ENCODE measurements at regions not wholly inside any gene's neighbourhood (a gene's known extent, or its start where the extent isn't known, plus 50 kb on each side); places are given as distances from the start of the nearest gene placed in this dataset.

GRCh38 chrX:117808426-117808825 lies 308.2 kb downstream of the KLHL13 start (continued):
- TF ChIP-seq, protein P1, sequence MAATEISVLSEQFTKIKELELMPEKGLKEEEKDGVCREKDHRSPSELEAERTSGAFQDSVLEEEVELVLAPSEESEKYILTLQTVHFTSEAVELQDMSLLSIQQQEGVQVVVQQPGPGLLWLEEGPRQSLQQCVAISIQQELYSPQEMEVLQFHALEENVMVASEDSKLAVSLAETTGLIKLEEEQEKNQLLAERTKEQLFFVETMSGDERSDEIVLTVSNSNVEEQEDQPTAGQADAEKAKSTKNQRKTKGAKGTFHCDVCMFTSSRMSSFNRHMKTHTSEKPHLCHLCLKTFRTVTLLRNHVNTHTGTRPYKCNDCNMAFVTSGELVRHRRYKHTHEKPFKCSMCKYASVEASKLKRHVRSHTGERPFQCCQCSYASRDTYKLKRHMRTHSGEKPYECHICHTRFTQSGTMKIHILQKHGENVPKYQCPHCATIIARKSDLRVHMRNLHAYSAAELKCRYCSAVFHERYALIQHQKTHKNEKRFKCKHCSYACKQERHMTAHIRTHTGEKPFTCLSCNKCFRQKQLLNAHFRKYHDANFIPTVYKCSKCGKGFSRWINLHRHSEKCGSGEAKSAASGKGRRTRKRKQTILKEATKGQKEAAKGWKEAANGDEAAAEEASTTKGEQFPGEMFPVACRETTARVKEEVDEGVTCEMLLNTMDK (IDR thresholded peaks at IDR 0.05; ENCODE audit: borderline replicate concordance, insufficient read depth, low read depth, low read length, poor library complexity, severe bottlenecking) = no peak
- TF ChIP-seq TAF7 (tag; IDR thresholded peaks at IDR 0.05) = no peak

DNA sequence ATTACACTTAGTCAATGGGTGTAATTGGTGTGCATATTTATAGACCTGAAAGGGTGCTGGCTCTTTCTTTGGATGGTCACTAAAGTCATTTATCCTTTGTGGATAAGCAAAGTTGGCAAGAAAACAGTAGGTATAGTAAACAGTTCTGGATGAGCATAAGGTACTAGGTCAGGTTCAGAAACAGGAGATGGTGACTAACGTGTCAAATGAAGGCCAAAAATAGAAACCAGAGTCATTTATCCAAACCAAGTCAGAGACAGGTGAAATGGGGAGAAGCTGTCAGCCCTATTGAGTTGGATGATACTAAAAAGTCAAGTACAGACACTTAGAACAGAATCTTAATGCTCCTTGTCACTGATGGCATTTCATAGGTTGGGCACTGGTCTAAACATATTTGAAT lies 313.1 kb downstream of the KLHL13 start:
- Histone ChIP-seq H3K9ac (ENCODE audit: insufficient read depth in 1 of 2, low read depth in 2 of 2, low read length in 2 of 2) (no peak overlapping the region), H3K4me1 (replicated peaks in 1 of 2; ENCODE audit: control insufficient read depth in 2 of 2, insufficient read depth in 2 of 2, low read length in 2 of 2) (no peaks in the 10 kb centered on the region), H3K9me3 (replicated peaks; ENCODE audit: control insufficient read depth, insufficient read depth, low read depth, low read length) (no peaks in the 10 kb centered on the region), H3K27ac (ENCODE audit: extremely low read depth, low read depth, low read length) (no peak overlapping the region), H3K9me1 (ENCODE audit: control insufficient read depth, insufficient read depth, low read length) (no peaks in the 10 kb centered on the region), H3K27me3 (ENCODE audit: control insufficient read depth in 2 of 2, insufficient read depth in 2 of 2, low read length in 2 of 2) (no peaks in the 10 kb centered on the region), H3K79me2 (ENCODE audit: control insufficient read depth, insufficient read depth, low read length) (no peaks in the 10 kb centered on the region), H4K20me1 (replicated peaks; ENCODE audit: control insufficient read depth, insufficient read depth, low read length) (no peaks in the 10 kb centered on the region), H3K4me3 (no peak overlapping the region), H2AFZ (ENCODE audit: low read depth, low read length) (no peak overlapping the region), H3K36me3 (ENCODE audit: control insufficient read depth, insufficient read depth, low read length) (no peaks in the 10 kb centered on the region), H3K4me2 (ENCODE audit: insufficient read depth, low read length) (no peak overlapping the region)
- DNase-seq (ENCODE audit: extremely low read depth in 1 of 4, low spot score in 3 of 4) (no peak), FAIRE-seq (no peak), ATAC-seq (no peak)
- no TSS peak for BruUV-seq (replicated peaks)
- intact Hi-C loops (cut with micrococcal nuclease) = no loop called here
- ChIA-PET POLR2A (no interaction called here), CTCF (ENCODE audit: low intra/inter-chr PET ratio) (no interaction called here)
- 0% methylated on average over 1 of the region's 1 CpG for WGBS (ENCODE audit: insufficient coverage, low coverage, missing lambda C conversion rate)
- in situ Hi-C loops (cut with MboI) = no loop called here
- TF ChIP-seq FOXP1 (CRISPR knock-in tag; IDR thresholded peaks at IDR 0.05) (no peak), FOSL1 (tag; conservative IDR thresholded peaks at IDR 0.05) (no peak), ZNF780A (CRISPR knock-in tag; IDR thresholded peaks at IDR 0.05) (no peak), RBM34 (IDR thresholded peaks at IDR 0.05; ENCODE audit: borderline replicate concordance, insufficient read depth, low read length) (no peak), ZNF408 (CRISPR knock-in tag; IDR thresholded peaks at IDR 0.05; ENCODE audit: low read depth) (no peak), STAT5B (CRISPR knock-in tag; IDR thresholded peaks at IDR 0.05) (no peak), POLR2B (IDR thresholded peaks at IDR 0.05; ENCODE audit: low read depth, partially characterized antibody) (no peak), ZNF274 (IDR thresholded peaks at IDR 0.05; ENCODE audit: borderline replicate concordance, low read depth, low read length) (no peak), ASH1L (IDR thresholded peaks at IDR 0.05; ENCODE audit: borderline replicate concordance, low read depth, partially characterized antibody) (no peak), PML (IDR thresholded peaks at IDR 0.05; ENCODE audit: low read length) (no peak), ZNF586 (CRISPR knock-in tag; conservative IDR thresholded peaks at IDR 0.05) (no peak), ZC3H8 (IDR thresholded peaks at IDR 0.05) (no peak), RFX7 (CRISPR knock-in tag; IDR thresholded peaks at IDR 0.05) (no peak), DACH1 (IDR thresholded peaks at IDR 0.05; ENCODE audit: partially characterized antibody) (no peak), THRAP3 (IDR thresholded peaks at IDR 0.05; ENCODE audit: borderline replicate concordance) (no peak), SMARCB1 (IDR thresholded peaks at IDR 0.05; ENCODE audit: insufficient read length, low read depth) (no peak)
